GM19238 (cell line): ENCODE measurements at regions not wholly inside any gene's neighbourhood (a gene's known extent, or its start where the extent isn't known, plus 50 kb on each side); places are given as distances from the start of the nearest gene placed in this dataset.
"Not testable (repeated sequence)": the region's sequence is repeated elsewhere in the genome, so short reads cannot be mapped to it uniquely, and the experiment has no call there.

Source experiments
- DNase-seq: peaks from one replicate; pipeline ENCODE4 v3.0.0; 2011; ENCODE audit warnings: low spot score; ENCODE audit not compliant: insufficient read length

DNA sequence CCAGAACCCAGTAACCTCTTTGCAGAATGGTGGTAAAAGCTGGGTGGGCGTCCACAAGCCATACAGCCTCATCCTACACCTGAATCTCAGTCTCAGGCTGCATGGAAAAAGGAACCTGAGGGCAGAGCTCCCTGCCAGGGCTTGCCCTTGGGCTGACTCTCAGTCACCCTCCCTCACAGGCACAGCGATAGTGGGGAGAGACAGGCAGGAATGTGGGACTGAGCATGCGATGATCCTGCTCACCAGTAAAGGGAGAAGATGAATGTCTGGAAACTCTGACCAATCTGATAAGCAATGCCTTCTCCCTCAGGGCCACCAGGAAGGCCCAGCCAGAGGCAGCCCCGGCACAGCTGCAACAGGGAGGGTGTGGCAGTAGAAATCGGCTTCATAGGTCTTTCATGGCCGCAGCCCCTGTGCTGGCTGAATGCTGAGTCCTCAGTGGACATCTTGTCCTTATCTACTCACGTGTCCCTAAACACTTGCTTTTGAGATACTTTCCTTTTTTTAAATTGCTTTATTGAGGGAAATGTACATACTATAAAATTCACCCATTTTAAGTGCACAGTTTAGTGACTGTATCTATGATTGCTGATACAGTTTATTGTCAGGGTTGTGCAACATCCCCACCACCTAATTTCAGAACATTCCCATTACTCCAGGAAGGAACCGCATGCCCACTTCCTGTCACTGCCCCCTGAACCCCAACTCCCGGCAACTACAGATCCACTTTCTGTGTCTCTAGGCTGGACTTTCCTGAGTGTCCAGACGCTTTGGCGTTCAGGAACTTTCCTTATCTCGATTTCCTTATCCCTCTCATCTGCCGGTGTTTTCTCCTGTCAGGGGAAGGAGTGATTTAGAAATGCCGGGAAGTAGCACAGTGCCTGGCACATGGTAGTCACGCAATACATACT is 258.1 kb downstream of the PCNX1 start:
- no peak for DNase-seq

DNA sequence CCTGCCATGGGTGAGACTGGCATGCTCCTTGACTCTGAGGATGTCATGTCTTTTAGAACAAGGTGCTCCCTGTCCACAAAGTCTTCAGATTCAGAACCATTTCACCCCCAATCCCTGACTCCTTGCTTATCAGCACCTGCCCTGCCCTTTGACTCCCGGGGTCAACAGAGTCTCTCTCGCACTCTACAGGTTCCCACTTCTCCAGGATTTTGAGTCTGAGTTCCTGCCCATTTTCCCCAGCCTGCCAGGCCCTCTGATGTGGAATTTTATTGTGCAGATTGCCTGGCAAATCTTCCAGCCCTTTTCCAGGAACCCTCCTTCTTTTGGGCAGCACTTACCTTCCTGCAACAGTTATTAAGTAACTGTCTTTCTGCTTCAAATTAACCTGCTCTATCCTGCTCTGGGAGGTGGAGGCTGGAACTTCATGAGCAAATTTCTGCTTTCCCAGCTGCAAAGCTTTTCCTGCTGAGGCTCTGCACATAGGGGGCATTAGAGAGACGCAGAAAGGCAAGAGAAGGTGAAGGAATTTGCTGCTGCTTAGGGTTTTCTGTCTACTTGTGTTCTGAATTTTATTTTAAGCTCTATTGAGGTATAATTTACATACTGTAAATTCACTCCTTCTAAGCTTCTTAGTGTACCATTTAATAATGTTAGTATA is 259.1 kb downstream of the PCNX1 start:
- no peak for DNase-seq

DNA sequence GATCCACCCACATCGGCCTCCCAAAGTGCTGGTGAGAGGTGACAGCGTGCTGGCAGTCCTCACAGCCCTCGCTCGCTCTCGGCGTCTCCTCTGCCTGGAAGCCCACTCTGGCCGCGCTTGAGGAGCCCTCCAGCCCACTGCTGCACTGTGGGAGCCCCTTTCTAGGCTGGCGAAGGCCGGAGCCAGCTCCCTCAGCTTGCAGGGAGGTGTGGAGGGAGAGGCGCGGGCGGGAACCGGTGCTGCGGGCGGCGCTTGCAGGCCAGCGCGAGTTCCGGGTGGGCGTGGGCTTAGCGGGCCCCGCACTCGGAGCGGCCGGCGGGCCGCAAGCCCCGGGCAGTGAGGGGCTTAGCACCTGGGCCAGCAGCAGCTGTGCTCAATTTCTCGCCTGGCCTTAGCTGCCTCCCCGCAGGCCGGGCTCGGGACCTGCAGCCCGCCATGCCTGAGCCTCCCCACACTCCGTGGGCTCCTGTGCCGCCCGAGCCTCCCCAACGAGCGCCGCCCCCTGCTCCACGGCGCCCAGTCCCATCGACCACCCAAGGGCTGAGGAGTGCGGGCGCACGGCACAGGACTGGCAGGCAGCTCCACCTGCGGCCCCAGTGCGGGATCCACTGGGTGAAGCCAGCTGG is 260.2 kb downstream of the PCNX1 start:
- not testable (repeated sequence) for DNase-seq

DNA sequence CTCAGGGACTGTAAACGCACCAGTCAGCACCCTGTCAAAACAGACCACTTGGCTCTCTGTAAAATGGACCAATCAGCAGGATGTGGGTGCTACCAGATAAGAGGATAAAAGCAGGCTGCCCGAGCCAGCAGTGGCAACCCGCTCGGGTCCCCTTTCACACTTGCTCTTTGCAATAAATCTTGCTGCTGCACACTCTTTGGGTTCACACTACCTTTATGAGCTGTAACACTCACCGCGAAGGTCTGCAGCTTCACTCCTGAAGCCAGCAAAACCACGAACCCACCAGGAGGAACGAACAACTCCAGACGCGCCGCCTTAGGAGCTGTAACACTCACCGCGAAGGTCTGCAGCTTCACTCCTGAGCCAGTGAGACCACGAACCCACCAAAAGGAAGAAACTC is 260.9 kb downstream of the PCNX1 start:
- DNase-seq: not testable (repeated sequence)

DNA sequence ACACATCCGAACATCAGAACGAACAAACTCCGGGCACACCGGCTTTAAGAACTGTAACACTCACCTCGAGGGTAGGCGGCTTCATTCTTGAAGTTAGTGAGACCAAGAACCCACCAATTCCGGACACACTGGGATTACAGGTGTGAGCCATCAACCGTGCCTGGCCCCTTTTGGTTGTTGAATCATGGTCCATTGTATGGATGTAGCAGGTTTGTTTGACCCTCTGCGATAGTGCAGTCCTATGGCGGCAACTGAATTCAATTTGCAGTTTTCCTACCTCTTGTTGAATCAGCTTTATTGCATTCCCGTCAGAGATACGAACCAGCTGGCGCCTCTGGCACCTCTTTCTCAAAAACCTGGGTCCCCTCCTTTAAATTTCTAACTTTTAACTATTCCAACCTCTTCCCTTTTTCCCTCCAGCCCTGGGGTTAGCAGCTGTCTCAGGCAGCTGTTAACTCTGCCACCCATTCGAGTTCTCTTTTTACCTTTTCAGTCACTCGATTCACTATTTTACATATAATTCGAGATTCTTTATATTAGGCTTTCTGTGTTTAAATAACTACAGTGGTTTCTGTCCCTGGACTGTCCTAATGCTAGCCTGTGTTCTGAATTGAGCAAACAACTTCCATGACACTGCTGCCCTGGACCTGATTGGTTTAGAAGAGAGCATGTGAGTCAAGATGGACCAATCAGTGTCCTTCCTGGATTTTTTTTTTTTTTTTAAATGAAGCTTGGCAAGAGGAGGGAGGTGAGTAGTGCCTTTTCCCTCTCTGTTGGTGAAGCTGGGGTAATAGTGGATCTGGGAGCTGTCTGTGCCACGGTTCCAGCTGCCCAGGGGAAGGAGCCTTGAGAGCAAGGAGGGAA is 261.5 kb downstream of the PCNX1 start:
- DNase-seq: no peak

DNA sequence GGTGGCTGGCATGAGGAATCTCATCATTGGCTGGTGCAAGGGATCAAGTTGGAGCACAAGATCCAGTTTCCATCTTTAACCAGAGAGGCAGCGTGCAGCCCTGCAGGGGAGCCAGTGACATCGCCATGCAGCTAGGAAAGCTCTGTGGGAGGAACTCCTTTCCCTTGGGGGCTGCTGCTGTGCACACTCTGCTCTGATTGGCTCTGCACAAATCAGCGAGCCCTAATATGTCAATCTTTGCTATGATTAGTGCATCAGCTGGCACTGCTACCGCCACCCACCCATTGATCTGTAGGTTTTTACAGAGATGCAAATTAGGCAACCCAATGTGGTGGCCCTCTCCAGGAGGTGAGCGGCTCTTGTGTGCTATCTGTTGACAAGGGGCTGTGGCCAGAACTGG is 262.6 kb downstream of the PCNX1 start:
- DNase-seq: no peak

DNA sequence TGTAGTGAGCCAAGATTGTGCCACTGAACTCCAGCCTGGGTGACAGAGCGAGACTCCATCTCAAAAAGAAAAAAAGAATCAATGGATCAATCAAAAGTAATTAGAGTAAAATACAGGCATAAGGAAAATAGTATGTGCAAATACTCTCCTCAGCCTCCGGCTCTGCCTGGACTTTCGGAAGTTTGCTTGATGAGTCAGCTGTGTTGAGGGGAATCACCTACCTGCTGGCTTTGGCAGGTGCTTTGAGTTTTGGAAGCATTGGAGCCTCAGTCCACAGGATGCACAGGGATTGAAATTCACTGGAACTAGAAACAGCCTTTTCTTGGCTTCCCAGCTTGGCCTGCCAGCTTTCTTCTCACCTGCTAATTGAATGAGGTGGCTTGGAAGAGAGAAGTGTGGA is 268.2 kb downstream of the PCNX1 start:
- no peak for DNase-seq

DNA sequence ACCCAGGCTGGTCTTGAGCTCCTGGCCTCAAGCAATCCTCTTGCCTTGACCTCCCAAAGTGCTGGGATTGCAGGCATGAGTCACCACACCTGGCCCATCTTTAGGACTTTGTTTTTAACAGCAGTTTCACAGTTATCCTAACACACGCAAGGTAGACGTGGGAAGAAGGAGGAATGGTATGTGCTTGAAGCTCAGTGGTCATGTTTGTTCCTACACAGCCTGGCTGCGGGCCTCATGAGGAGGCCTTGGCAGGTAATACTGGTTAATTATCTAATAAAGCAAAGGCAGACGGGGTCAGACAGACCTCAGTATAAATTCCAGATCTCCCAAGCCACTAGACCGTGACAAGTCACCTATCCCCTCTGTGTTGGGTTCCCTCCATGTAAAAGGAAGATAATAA is 271.8 kb downstream of the PCNX1 start:
- no peak for DNase-seq

DNA sequence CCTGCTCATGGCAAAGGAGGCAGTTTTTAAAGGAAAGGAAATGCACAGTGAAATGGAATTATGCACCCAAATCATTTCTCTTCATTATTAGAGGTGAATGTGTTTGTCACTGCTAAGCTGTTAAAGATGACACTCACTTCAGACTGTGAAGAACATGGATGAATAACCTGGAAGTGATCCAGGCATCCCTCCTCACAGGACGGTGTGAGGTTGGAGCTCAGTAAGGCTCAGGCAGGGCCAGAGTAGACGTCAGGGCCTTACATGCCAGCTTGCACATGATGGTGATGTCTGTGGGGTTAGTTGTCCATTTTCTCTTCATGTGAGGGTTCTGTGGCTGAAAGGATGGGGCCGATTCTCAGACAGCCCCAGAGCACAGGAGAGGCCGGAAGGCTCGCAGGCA is 273.1 kb downstream of the PCNX1 start:
- no peak for DNase-seq

DNA sequence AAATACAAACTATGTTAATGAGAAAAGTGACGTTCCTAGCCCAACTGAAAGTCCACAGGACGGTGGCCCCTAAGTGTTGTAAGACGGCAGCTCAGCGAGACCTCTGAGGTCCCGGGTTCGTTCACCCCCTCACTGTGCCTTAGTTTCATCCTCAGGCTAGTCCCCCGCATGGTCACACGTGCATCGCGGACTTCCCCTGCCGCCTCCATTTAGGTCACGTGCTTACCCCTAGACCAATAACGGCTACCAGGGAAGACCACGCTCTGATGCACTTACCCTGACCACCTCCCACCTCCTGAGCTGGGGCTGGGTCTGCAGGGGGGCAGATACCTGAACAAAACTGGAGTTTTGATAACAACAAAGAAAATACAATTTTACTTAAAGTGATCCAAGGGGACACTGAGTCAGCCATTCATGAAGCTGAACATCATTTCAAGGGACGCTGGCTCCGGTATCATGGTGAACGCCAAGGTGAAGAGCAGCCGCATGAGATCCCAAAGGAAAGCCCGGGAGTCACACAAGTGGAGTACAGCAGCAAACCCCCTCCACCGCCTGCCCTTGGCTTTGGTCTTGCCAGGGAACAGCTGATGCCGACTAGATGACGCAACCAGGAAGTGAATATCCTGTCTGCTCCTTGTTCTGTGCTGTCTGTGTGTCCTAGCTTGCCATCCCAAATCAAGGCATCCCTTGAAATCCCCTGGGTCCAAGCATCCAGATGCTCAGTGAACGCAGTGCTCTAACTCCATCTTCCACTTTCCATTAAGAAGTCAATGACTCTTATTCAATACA is 274.1 kb downstream of the PCNX1 start:
- no peak for DNase-seq

DNA sequence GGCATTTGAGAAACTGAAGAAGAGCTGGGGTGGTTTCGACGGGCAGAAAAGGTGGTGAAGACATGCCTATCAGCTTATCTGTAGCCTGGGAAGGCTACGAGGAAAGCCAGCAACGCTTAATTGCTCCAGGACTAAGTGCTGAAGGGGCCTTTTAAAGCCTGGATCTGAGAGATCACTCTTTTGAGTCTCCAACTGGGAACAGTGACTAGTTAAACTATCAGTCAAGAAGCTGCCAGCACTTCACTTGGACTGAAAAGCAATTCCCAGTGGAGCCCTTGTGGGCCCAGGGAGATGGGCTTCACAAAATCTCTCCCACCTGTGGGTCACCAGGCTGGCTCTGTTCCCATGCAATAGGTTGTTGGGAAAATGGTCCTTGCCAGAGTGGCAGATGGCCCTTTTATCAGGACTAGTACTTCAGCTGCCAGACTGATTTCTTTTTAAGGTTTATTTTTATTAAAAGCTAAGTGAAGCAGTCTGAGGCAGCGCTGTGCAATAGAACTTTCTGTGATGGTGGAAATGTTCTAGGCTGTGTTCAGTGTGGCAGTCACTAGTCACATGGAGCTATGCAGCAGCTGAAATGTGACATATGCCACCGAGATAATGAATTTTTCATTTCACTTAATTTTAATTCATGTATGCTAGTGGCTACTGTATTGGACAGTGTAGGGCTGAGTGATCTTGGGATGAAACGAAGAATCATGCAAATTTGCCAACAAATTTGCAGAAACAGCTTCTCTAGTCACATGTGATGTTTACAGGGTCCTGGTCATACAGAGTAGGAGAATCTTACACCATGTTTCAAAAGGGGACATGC is 276.8 kb downstream of the PCNX1 start:
- DNase-seq: no peak

DNA sequence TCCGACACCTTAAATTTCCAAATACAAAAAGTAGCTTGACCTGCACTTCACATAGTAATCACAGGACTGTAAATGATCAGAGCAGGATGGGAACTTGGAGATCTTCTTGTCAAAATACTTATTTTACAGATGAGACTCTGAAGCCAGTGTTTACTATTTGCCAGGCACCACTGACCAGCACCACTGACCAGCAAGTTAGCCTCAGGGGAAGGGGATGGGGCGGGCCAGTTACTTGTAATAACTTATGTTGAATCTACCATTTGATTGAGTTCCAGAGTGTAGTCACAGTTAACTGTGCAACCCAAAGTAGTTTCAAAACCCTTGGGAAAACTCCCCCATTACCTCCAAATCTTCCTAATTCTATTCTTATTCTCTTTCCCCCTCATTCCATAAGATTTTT is 278.4 kb downstream of the PCNX1 start:
- DNase-seq: no peak

DNA sequence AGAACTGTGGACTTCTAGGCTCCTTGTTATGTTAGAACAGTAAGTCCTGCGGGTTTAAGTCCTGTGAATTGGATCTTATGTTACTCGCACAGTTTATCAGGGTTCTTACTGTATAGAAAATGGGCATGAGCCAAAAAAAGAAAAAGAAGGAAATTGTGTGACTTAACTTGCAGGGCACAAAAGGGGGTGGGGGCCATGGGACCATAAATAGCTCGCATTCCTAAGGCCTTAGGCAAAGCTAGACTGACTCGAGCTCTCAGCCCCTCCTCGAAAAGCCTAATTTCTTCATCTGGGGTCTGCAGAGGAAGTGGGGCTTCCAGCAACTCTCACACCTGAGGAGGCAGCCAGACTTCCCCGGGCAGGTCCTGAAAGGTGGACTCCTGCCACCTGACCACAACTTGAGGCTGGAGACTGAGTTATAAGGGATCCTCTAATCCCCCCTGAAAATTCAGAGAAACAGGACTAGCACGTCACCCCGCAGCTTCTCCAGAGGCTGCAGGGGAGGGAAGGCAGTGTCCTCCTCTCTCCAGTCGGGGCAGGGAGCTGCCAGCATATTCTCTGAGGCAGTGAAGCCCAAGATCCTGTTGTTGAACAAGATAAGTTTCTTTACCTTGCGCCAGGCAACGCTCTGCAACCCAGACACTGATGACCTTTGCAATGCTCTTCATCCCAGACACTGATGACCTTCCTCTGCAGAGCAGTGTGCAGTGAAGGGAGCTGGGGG is 280.5 kb downstream of the PCNX1 start:
- no peak for DNase-seq

DNA sequence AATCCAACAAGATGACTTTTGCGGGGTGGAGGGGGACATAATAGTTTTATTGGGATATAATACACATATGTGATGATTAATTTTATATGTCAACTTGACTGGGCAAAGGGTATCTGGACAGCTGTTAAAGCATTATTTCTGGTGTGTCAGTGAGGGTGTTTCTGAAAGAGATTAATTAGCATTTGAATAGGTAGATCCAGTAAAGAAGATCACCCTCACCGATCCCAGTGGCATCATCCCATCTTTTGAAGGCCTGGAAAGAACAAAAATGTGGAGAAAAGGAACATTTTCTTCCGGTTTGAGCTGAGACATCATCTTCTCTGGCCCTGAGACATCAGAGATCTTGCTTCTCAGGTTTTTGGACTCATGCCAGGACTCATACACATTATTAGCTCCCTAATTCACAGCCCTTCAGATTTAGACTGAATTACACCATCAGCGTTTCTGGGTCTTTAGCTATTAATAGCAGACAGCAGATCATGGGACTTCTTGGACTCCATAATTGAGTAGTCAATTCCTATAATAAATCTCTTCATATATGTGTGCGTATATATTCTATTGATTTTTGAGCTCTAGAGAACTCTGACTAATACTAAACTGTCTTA is 283.6 kb downstream of the PCNX1 start:
- no peak for DNase-seq

DNA sequence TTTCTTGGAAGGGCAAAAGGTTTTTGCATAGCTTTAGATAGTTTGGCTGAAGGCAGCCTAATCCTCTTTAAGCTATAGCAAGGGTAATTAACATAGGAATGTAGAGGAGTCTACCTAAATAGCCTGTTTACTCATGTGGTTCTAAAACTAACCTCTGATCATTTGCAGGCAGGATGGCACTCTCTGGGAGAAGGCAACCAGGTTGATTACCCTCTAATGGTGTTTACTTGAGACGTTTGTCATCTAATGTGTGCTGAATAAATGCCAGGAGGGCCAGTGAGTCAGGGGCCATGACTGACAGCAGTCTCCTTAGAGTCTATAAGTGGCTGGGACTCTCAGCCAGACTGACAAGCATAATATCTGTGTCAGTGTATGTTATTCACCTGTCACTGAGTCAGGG is 286.4 kb downstream of the PCNX1 start:
- no peak for DNase-seq

DNA sequence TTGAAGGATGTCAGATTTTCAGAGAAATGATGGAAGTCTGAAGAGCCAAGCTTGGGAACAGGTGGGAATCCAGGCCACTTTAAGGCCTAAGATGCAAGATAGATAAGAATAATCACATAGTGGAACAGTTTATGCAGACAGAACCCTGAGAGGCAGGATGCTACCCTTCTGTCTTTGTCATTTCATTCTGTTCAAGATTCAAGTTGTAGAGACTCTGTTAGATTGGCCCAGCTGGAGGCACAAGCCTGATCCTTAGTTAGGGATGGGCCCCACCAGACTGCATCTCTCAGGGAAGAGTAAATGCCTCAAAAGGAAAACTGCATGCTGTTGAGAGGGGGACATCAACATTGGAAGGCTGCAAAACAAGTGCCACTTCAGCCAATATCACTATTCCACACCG is 287.0 kb downstream of the PCNX1 start:
- DNase-seq: no peak

DNA sequence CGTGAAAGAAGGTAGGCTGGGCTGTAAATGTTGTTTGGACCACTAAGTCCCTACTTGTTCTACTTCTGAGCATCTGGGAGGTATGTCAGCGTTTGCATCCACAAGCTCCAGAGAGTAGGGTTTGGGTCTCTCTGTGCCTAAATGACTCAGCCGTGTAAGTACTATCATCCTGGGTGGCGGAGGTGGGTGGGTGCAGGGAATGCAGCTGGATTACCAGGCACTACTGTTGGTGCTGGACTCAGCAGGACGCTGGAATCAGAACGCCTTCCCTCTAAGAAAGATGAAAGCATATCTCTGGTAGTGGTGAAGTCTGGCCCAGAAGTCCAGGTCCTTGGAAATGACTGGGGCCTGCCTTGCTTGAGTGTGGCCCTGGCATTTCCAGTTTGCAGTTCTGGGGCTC is 289.7 kb downstream of the PCNX1 start:
- DNase-seq: no peak

DNA sequence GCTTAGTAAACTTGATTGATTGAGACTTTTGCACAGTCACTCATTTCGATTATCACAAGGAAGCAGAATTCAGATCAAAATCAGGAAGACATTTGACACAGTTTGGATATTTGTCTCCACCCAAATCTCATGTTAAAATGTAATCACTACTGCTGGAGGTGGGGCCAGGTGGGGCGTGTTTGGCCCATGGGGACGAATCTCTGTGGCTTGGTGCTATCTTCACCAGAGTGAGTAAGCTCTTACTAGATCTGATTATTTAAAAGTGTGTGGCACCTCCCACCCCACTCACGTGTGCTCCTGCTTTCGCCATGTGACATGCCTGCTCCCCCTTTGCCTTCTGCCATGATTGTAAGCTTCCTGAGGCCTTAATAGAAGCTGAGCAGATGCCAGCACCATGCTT is 291.4 kb downstream of the PCNX1 start:
- DNase-seq: no peak

DNA sequence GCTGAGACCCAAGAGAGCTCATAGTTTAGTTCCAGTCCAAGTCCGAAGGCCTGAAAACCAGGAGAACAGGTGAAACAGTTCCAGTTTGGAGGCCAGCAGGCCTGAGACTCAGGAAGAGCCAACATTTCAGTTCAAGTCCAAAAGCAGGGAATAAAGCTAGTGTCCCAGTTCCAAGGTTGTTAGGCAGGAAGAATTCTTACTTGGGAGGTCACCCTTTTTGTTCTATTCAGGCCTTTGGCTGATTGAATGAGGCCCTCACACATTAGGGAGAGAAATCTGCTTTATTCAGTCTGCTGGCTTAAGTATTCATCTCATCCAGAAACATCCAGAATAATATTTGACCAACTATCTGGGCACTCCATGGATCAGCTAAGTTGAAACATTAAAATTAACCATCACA is 294.6 kb downstream of the PCNX1 start:
- DNase-seq: no peak
